ENCODE measurements at regions not wholly inside any gene's neighbourhood (a gene's known extent, or its start where the extent isn't known, plus 50 kb on each side); places are given as distances from the start of the nearest gene placed in this dataset.
A peak's percentile ranks its signal among the peaks of the same experiment; 100 is the strongest.

DNA sequence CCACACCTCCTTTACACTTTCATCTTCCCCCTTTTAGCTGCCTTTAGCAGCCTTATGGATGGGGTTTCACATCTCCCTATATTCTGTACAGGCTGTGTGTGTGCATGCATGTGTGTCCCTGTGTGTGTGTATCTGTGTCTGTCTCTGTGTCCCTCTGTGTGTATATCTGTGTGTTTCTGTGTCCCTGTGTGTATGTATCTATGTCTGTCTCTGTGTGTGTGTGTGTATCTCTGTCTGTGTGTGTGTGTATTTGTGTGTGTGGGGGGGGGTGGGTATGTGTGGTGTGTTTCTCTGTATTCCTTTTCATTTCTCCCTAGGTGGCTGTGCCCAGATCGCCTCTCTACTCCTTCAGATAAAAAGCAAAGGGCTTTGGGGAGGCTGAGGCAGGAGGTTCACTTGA, 52.2 kb upstream of the CD83 start:
- no peak for DNase-seq (ENCODE audit: low spot score)

GRCh38 chr6:14066782-14067406, 50.7 kb upstream of the CD83 start:
- DNase-seq (ENCODE audit: low spot score): peak; percentile 63

- DNase-seq (ENCODE audit: low spot score): no peak
These were observed 49.9 kb upstream of the CD83 start for GRCh38 chr6:14067656-14068055.
